ENCODE measurements at regions not wholly inside any gene's neighbourhood (a gene's known extent, or its start where the extent isn't known, plus 50 kb on each side); places are given as distances from the start of the nearest gene placed in this dataset.

GRCh38 chr1:79662596-79662995 is 656.1 kb upstream of the ADGRL4 start:
- Histone ChIP-seq H3K9ac (ENCODE audit: low read length in 5 of 5) (no peak overlapping the region), H3K27me3 (ENCODE audit: control insufficient read depth in 5 of 5, insufficient read depth in 4 of 5, low read length in 5 of 5) (no peaks in the 10 kb centered on the region)

GRCh38 chr1:79660129-79660528 is 653.6 kb upstream of the ADGRL4 start:
- no peaks in the 10 kb centered on the region for H3K9me3 ChIP-seq (ENCODE audit: control insufficient read depth in 5 of 5, low read length in 5 of 5)
- peaks cover 0 to 9% (median 0%) of the 10 kb centered on the region in 5 donors for H3K4me1 ChIP-seq (ENCODE audit: control insufficient read depth in 5 of 5, insufficient read depth in 5 of 5, low read length in 5 of 5)
- no peaks in the 10 kb centered on the region for H3K36me3 ChIP-seq (ENCODE audit: control insufficient read depth in 5 of 5, insufficient read depth in 5 of 5, low read length in 5 of 5)
- no peak overlapping the region for H3K4me3 ChIP-seq (ENCODE audit: low read depth in 1 of 5, low read length in 5 of 5)
- H3K27ac ChIP-seq (ENCODE audit: low read depth, low read length) = no peak overlapping the region
- H3K9ac ChIP-seq (ENCODE audit: low read length in 5 of 5) = no peak overlapping the region
- H3K27me3 ChIP-seq (ENCODE audit: control insufficient read depth in 5 of 5, insufficient read depth in 4 of 5, low read length in 5 of 5) = no peaks in the 10 kb centered on the region

More at GRCh38 chr1:79662596-79662995, 656.1 kb upstream of the ADGRL4 start:
- no peak overlapping the region for H3K27ac ChIP-seq (ENCODE audit: low read depth, low read length)
- peaks cover 0 to 4% (median 0%) of the 10 kb centered on the region in 5 donors for H3K9me3 ChIP-seq (ENCODE audit: control insufficient read depth in 5 of 5, low read length in 5 of 5)
- no peak overlapping the region for H3K4me3 ChIP-seq (ENCODE audit: low read depth in 1 of 5, low read length in 5 of 5)
- no peaks in the 10 kb centered on the region for H3K36me3 ChIP-seq (ENCODE audit: control insufficient read depth in 5 of 5, insufficient read depth in 5 of 5, low read length in 5 of 5)
- peaks cover 0 to 9% (median 0%) of the 10 kb centered on the region in 5 donors for H3K4me1 ChIP-seq (ENCODE audit: control insufficient read depth in 5 of 5, insufficient read depth in 5 of 5, low read length in 5 of 5)

- no peaks in the 10 kb centered on the region for H3K9me3 ChIP-seq (ENCODE audit: control insufficient read depth in 5 of 5, low read length in 5 of 5)
- no peak overlapping the region for H3K27ac ChIP-seq (ENCODE audit: low read depth, low read length)
- H3K36me3 ChIP-seq (ENCODE audit: control insufficient read depth in 5 of 5, insufficient read depth in 5 of 5, low read length in 5 of 5) = no peaks in the 10 kb centered on the region
- H3K4me1 ChIP-seq (ENCODE audit: control insufficient read depth in 5 of 5, insufficient read depth in 5 of 5, low read length in 5 of 5) = peaks cover 0 to 9% (median 0%) of the 10 kb centered on the region in 5 donors
- H3K4me3 ChIP-seq (ENCODE audit: low read depth in 1 of 5, low read length in 5 of 5) = no peak overlapping the region
- no peaks in the 10 kb centered on the region for H3K27me3 ChIP-seq (ENCODE audit: control insufficient read depth in 5 of 5, insufficient read depth in 4 of 5, low read length in 5 of 5)
- no peak overlapping the region for H3K9ac ChIP-seq (ENCODE audit: low read length in 5 of 5)
Observed at GRCh38 chr1:79657951-79658658, 651.6 kb upstream of the ADGRL4 start.

- no peak overlapping the region for H3K27ac ChIP-seq (ENCODE audit: low read depth, low read length)
- H3K27me3 ChIP-seq (ENCODE audit: control insufficient read depth in 5 of 5, insufficient read depth in 4 of 5, low read length in 5 of 5) = no peaks in the 10 kb centered on the region
- H3K4me1 ChIP-seq (ENCODE audit: control insufficient read depth in 5 of 5, insufficient read depth in 5 of 5, low read length in 5 of 5) = peaks cover 0 to 9% (median 0%) of the 10 kb centered on the region in 5 donors
- H3K36me3 ChIP-seq (ENCODE audit: control insufficient read depth in 5 of 5, insufficient read depth in 5 of 5, low read length in 5 of 5) = no peaks in the 10 kb centered on the region
- no peak overlapping the region for H3K4me3 ChIP-seq (ENCODE audit: low read depth in 1 of 5, low read length in 5 of 5)
- no peak overlapping the region for H3K9ac ChIP-seq (ENCODE audit: low read length in 5 of 5)
- no peaks in the 10 kb centered on the region for H3K9me3 ChIP-seq (ENCODE audit: control insufficient read depth in 5 of 5, low read length in 5 of 5)
Observed at GRCh38 chr1:79655876-79656275, 649.3 kb upstream of the ADGRL4 start.

GRCh38 chr1:79652426-79652825 is 645.9 kb upstream of the ADGRL4 start:
- Histone ChIP-seq H3K4me3 (ENCODE audit: low read depth in 1 of 5, low read length in 5 of 5) (no peak overlapping the region), H3K27ac (ENCODE audit: low read depth, low read length) (no peak overlapping the region), H3K27me3 (ENCODE audit: control insufficient read depth in 5 of 5, insufficient read depth in 4 of 5, low read length in 5 of 5) (no peaks in the 10 kb centered on the region), H3K4me1 (ENCODE audit: control insufficient read depth in 5 of 5, insufficient read depth in 5 of 5, low read length in 5 of 5) (no peaks in the 10 kb centered on the region), H3K9me3 (ENCODE audit: control insufficient read depth in 5 of 5, low read length in 5 of 5) (no peaks in the 10 kb centered on the region), H3K9ac (ENCODE audit: low read length in 5 of 5) (no peak overlapping the region), H3K36me3 (ENCODE audit: control insufficient read depth in 5 of 5, insufficient read depth in 5 of 5, low read length in 5 of 5) (no peaks in the 10 kb centered on the region)

- no peaks in the 10 kb centered on the region for H3K27me3 ChIP-seq (ENCODE audit: control insufficient read depth in 5 of 5, insufficient read depth in 4 of 5, low read length in 5 of 5)
- no peaks in the 10 kb centered on the region for H3K4me1 ChIP-seq (ENCODE audit: control insufficient read depth in 5 of 5, insufficient read depth in 5 of 5, low read length in 5 of 5)
- H3K36me3 ChIP-seq (ENCODE audit: control insufficient read depth in 5 of 5, insufficient read depth in 5 of 5, low read length in 5 of 5) = no peaks in the 10 kb centered on the region
- H3K9ac ChIP-seq (ENCODE audit: low read length in 5 of 5) = no peak overlapping the region
- H3K4me3 ChIP-seq (ENCODE audit: low read depth in 1 of 5, low read length in 5 of 5) = no peak overlapping the region
- no peaks in the 10 kb centered on the region for H3K9me3 ChIP-seq (ENCODE audit: control insufficient read depth in 5 of 5, low read length in 5 of 5)
- H3K27ac ChIP-seq (ENCODE audit: low read depth, low read length) = no peak overlapping the region
Observed at GRCh38 chr1:79648126-79648525, 641.6 kb upstream of the ADGRL4 start.

DNA sequence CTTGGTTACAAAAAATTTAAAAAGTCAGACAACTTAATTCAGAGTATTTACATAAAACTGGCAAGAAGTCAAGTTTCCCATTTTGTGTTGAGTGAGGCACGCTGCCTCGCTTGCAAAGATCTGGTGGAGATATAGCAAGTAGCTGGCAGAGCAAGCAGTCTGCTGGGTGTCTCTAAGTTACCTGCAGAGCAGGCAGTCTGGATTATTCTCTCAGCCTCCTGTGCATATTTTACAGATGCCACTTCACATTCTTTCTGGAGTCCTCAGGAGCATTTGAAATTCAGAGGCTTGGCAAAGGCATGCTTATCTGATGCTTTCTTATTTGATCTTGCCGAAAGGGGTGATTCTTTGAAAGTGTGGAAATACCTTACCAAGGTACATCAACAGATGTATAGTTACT is 640.4 kb upstream of the ADGRL4 start:
- no peak overlapping the region for H3K27ac ChIP-seq (ENCODE audit: low read depth, low read length)
- no peaks in the 10 kb centered on the region for H3K36me3 ChIP-seq (ENCODE audit: control insufficient read depth in 5 of 5, insufficient read depth in 5 of 5, low read length in 5 of 5)
- no peaks in the 10 kb centered on the region for H3K27me3 ChIP-seq (ENCODE audit: control insufficient read depth in 5 of 5, insufficient read depth in 4 of 5, low read length in 5 of 5)
- no peaks in the 10 kb centered on the region for H3K9me3 ChIP-seq (ENCODE audit: control insufficient read depth in 5 of 5, low read length in 5 of 5)
- H3K4me1 ChIP-seq (ENCODE audit: control insufficient read depth in 5 of 5, insufficient read depth in 5 of 5, low read length in 5 of 5) = no peaks in the 10 kb centered on the region
- no peak overlapping the region for H3K4me3 ChIP-seq (ENCODE audit: low read depth in 1 of 5, low read length in 5 of 5)
- H3K9ac ChIP-seq (ENCODE audit: low read length in 5 of 5) = no peak overlapping the region

GRCh38 chr1:79638382-79638781 is 631.9 kb upstream of the ADGRL4 start:
- H3K9me3 ChIP-seq (ENCODE audit: control insufficient read depth in 5 of 5, low read length in 5 of 5) = no peaks in the 10 kb centered on the region
- no peaks in the 10 kb centered on the region for H3K27me3 ChIP-seq (ENCODE audit: control insufficient read depth in 5 of 5, insufficient read depth in 4 of 5, low read length in 5 of 5)
- no peak overlapping the region for H3K9ac ChIP-seq (ENCODE audit: low read length in 5 of 5)
- H3K27ac ChIP-seq (ENCODE audit: low read depth, low read length) = no peak overlapping the region
- H3K4me3 ChIP-seq (ENCODE audit: low read depth in 1 of 5, low read length in 5 of 5) = no peak overlapping the region
- H3K4me1 ChIP-seq (ENCODE audit: control insufficient read depth in 5 of 5, insufficient read depth in 5 of 5, low read length in 5 of 5) = no peaks in the 10 kb centered on the region
- no peaks in the 10 kb centered on the region for H3K36me3 ChIP-seq (ENCODE audit: control insufficient read depth in 5 of 5, insufficient read depth in 5 of 5, low read length in 5 of 5)

- H3K4me1 ChIP-seq (ENCODE audit: control insufficient read depth in 5 of 5, insufficient read depth in 5 of 5, low read length in 5 of 5) = no peaks in the 10 kb centered on the region
- no peaks in the 10 kb centered on the region for H3K36me3 ChIP-seq (ENCODE audit: control insufficient read depth in 5 of 5, insufficient read depth in 5 of 5, low read length in 5 of 5)
- H3K27me3 ChIP-seq (ENCODE audit: control insufficient read depth in 5 of 5, insufficient read depth in 4 of 5, low read length in 5 of 5) = no peaks in the 10 kb centered on the region
- H3K9ac ChIP-seq (ENCODE audit: low read length in 5 of 5) = no peak overlapping the region
- H3K4me3 ChIP-seq (ENCODE audit: low read depth in 1 of 5, low read length in 5 of 5) = no peak overlapping the region
- H3K27ac ChIP-seq (ENCODE audit: low read depth, low read length) = no peak overlapping the region
- no peaks in the 10 kb centered on the region for H3K9me3 ChIP-seq (ENCODE audit: control insufficient read depth in 5 of 5, low read length in 5 of 5)
Observed at GRCh38 chr1:79633456-79633855, 626.9 kb upstream of the ADGRL4 start.

GRCh38 chr1:79629414-79629813 is 622.9 kb upstream of the ADGRL4 start:
- H3K4me1 ChIP-seq (ENCODE audit: control insufficient read depth in 5 of 5, insufficient read depth in 5 of 5, low read length in 5 of 5) = no peaks in the 10 kb centered on the region
- H3K9ac ChIP-seq (ENCODE audit: low read length in 5 of 5) = no peak overlapping the region
- no peaks in the 10 kb centered on the region for H3K27me3 ChIP-seq (ENCODE audit: control insufficient read depth in 5 of 5, insufficient read depth in 4 of 5, low read length in 5 of 5)
- no peak overlapping the region for H3K27ac ChIP-seq (ENCODE audit: low read depth, low read length)
- H3K4me3 ChIP-seq (ENCODE audit: low read depth in 1 of 5, low read length in 5 of 5) = no peak overlapping the region
- H3K9me3 ChIP-seq (ENCODE audit: control insufficient read depth in 5 of 5, low read length in 5 of 5) = no peaks in the 10 kb centered on the region
- no peaks in the 10 kb centered on the region for H3K36me3 ChIP-seq (ENCODE audit: control insufficient read depth in 5 of 5, insufficient read depth in 5 of 5, low read length in 5 of 5)
